Stomach (tissue), 4 donors: ENCODE measurements at regions not wholly inside any gene's neighbourhood (a gene's known extent, or its start where the extent isn't known, plus 50 kb on each side); places are given as distances from the start of the nearest gene placed in this dataset.

Source experiments
- CTCF ChIP-seq, 7 experiments: fragments of 450-650 bp in 4 of 7; fragments of 200-600 bp in 3 of 7; sonication (generic) in 3 of 7; IDR thresholded peaks; one replicate each; pipeline ENCODE4 v1.5.1; 2016 to 2019; ENCODE audit warnings: antibody characterized with exemption in 7 of 7, control low read depth in 2 of 7, mild to moderate bottlenecking in 1 of 7
- POLR2A ChIP-seq, 4 donors: fragments of 450-650 bp; IDR thresholded peaks; one replicate each; pipeline ENCODE4 v1.6.1; 2016; ENCODE audit warnings: antibody characterized with exemption in 4 of 4, control low read depth in 2 of 4, mild to moderate bottlenecking in 1 of 4, moderate library complexity in 1 of 4
- POLR2AphosphoS5 ChIP-seq, 3 donors: sonication (generic); formaldehyde crosslinking; IDR thresholded peaks; one replicate each; pipeline ENCODE4 v1.6.1; 2016; ENCODE audit warnings: antibody characterized with exemption in 3 of 3

- no peak for TF ChIP-seq CTCF (IDR thresholded peaks at IDR 0.05)
- peak in 2 of 3 donors; percentile 44 to 63 for TF ChIP-seq POLR2AphosphoS5 (IDR thresholded peaks at IDR 0.05)
- TF ChIP-seq POLR2A (IDR thresholded peaks at IDR 0.05), result no peak
Observed at GRCh38 chr11:56886455-56886854, 102.3 kb upstream of the OR5AK2 start.
